RWPE1 (cell line): ENCODE measurements at regions not wholly inside any gene's neighbourhood (a gene's known extent, or its start where the extent isn't known, plus 50 kb on each side); places are given as distances from the start of the nearest gene placed in this dataset.

ENCODE experiments used
- CTCF ChIA-PET: fragments of 350-600 bp; sonication (Branson Sonifier 250); formaldehyde crosslinking; extraction: SDS; loops from one replicate; lab custom pipeline; 2021; lab: Yijun Ruan, JAX
- POLR2A ChIA-PET: fragments of 400-600 bp; formaldehyde crosslinking; extraction: SDS; loops from one replicate; lab custom pipeline; 2020; ENCODE audit warnings: antibody characterized with exemption; ENCODE audit not compliant: low non-redundant PET; lab: Yijun Ruan, JAX
- DNase-seq: peaks from one replicate; pipeline ENCODE4 v3.0.0; 2012; ENCODE audit warnings: low spot score
- H3K27ac ChIP-seq: fragments of 450-650 bp; 2 replicates; pipeline ENCODE4 v1.5.1; 2017
- CTCF ChIP-seq: fragments of 450-650 bp; conservative IDR thresholded peaks from 2 replicates; pipeline ENCODE4 v1.5.1; 2017; ENCODE audit warnings: low read depth, mild to moderate bottlenecking

- CTCF ChIA-PET: interaction anchor here (0.6 kb wide), 2 partner anchors 21 to 34 kb away, joined by 3 to 4 read pairs; no protein-coding TSS in a partner anchor
- POLR2A ChIA-PET: no interaction called here
- H3K27ac ChIP-seq: no peak overlapping the region
- no peak for DNase-seq
- TF ChIP-seq CTCF: no peak
Measured at GRCh38 chr2:9736021-9736420, 105.2 kb upstream of the YWHAQ start.

GRCh38 chr2:9737053-9737875, 106.0 kb upstream of the TAF1B start:
- no peak for TF ChIP-seq CTCF
- ChIA-PET CTCF (interaction anchor here (0.6 kb wide), 1 partner anchor 107 kb away, joined by 3 read pairs; the partner anchor contains the start of gene YWHAQ), POLR2A (no interaction called here)
- peak overlapping the region; percentile 18; the same call in 1 of the 2 replicates for H3K27ac ChIP-seq
- DNase-seq: no peak

- CTCF ChIA-PET: no interaction called here
- no peak overlapping the region for H3K27ac ChIP-seq
- DNase-seq: no peak
- POLR2A ChIA-PET: no interaction called here
- no peak for TF ChIP-seq CTCF
Measured at GRCh38 chr2:9738062-9738461, 105.2 kb upstream of the TAF1B start.

GRCh38 chr2:9738535-9739496, 104.5 kb upstream of the TAF1B start:
- ChIA-PET POLR2A (no interaction called here), CTCF (no interaction called here)
- TF ChIP-seq CTCF: no peak
- no peak for DNase-seq
- H3K27ac ChIP-seq: peak overlapping the region; percentile 63

- no peak for TF ChIP-seq CTCF
- no peak for DNase-seq
- ChIA-PET CTCF (interaction anchor here (0.8 kb wide), 1 partner anchor 64 kb away, joined by 4 read pairs; no protein-coding TSS in a partner anchor), POLR2A (no interaction called here)
- H3K27ac ChIP-seq: peak overlapping the region; percentile 63
Measured at GRCh38 chr2:9739531-9739964, 103.7 kb upstream of the TAF1B start.
